HEK293 (cell line): ENCODE measurements at regions not wholly inside any gene's neighbourhood (a gene's known extent, or its start where the extent isn't known, plus 50 kb on each side); places are given as distances from the start of the nearest gene placed in this dataset.

Experiments used
- CTCF ChIA-PET: fragments of 350-600 bp; formaldehyde crosslinking; extraction: SDS; loops from one replicate; lab custom pipeline; 2021; ENCODE audit warnings: antibody characterized with exemption; lab: Yijun Ruan, JAX
- POLR2A ChIA-PET: fragments of 300-600 bp; formaldehyde crosslinking; extraction: SDS; loops from one replicate; lab custom pipeline; 2020; ENCODE audit warnings: antibody characterized with exemption, inconsistent platforms; lab: Yijun Ruan, JAX
- H3K27ac ChIP-seq: fragments of 200-500 bp; sonication (Bioruptor generic); 2 replicates; pipeline ENCODE4 v1.5.1; 2014; ENCODE audit warnings: low read depth, low read length, control low read depth, inconsistent platforms; ENCODE audit errors: extremely low read depth
- H3K36me3 ChIP-seq, 2 experiments: fragments of 200-500 bp in 1 of 2; sonication (Bioruptor generic) in 1 of 2; 1 replicate in 1 of 2; 2 replicates in 1 of 2; pipeline ENCODE4 v1.5.1; 2014 to 2017; ENCODE audit warnings: inconsistent platforms in 2 of 2, low read length in 2 of 2; ENCODE audit not compliant: control insufficient read depth in 2 of 2, insufficient read depth in 1 of 2
- H3K4me1 ChIP-seq: fragments of 200-500 bp; sonication (Bioruptor generic); 2 replicates; pipeline ENCODE4 v1.5.1; 2014; ENCODE audit warnings: mild to moderate bottlenecking, low read length, inconsistent platforms; ENCODE audit not compliant: control insufficient read depth, insufficient read depth
- H3K4me3 ChIP-seq: 2 replicates; pipeline ENCODE4 v1.5.1; 2011; ENCODE audit warnings: low read depth, mild to moderate bottlenecking, control low read depth, low read length, moderate library complexity
- H3K9me3 ChIP-seq: fragments of 200-500 bp; sonication (Bioruptor generic); 2 replicates; pipeline ENCODE4 v1.5.1; 2014; ENCODE audit warnings: low read depth, low read length, inconsistent platforms; ENCODE audit not compliant: control insufficient read depth, insufficient read depth
- GLIS1 ChIP-seq: fragments of 450-650 bp; formaldehyde crosslinking; IDR thresholded peaks from 2 replicates; pipeline ENCODE4 v1.5.1; 2016; ENCODE audit warnings: missing biosample characterization, missing genetic modification characterization
- YY1 ChIP-seq: fragments of 450-650 bp; formaldehyde crosslinking; IDR thresholded peaks from 2 replicates; pipeline ENCODE4 v1.5.1; 2018; ENCODE audit warnings: missing biosample characterization, missing genetic modification characterization
- ZNF221 ChIP-seq: fragments of 450-650 bp; formaldehyde crosslinking; IDR thresholded peaks from 2 replicates; pipeline ENCODE4 v1.5.1; 2017; ENCODE audit warnings: missing biosample characterization, missing genetic modification characterization, borderline replicate concordance
- ZNF292 ChIP-seq: fragments of 450-650 bp; formaldehyde crosslinking; IDR thresholded peaks from 2 replicates; pipeline ENCODE4 v1.5.1; 2016; ENCODE audit warnings: low read depth, missing biosample characterization, missing genetic modification characterization, borderline replicate concordance
- ZNF354C ChIP-seq: fragments of 450-650 bp; formaldehyde crosslinking; IDR thresholded peaks from 2 replicates; pipeline ENCODE4 v1.5.1; 2016; ENCODE audit warnings: missing biosample characterization, missing genetic modification characterization, low read depth, borderline replicate concordance
- ZNF391 ChIP-seq: fragments of 450-650 bp; formaldehyde crosslinking; IDR thresholded peaks from 2 replicates; pipeline ENCODE4 v1.5.1; 2016; ENCODE audit warnings: low read depth, missing biosample characterization, missing genetic modification characterization, borderline replicate concordance
- ZNF404 ChIP-seq: fragments of 450-650 bp; formaldehyde crosslinking; IDR thresholded peaks from 2 replicates; pipeline ENCODE4 v1.5.1; 2017; ENCODE audit warnings: missing biosample characterization, missing genetic modification characterization
- ZNF558 ChIP-seq: fragments of 450-650 bp; formaldehyde crosslinking; IDR thresholded peaks from 2 replicates; pipeline ENCODE4 v1.5.1; 2016; ENCODE audit warnings: missing biosample characterization, missing genetic modification characterization
- ZNF580 ChIP-seq: fragments of 450-650 bp; formaldehyde crosslinking; IDR thresholded peaks from 2 replicates; pipeline ENCODE4 v1.5.1; 2016; ENCODE audit warnings: missing biosample characterization, missing genetic modification characterization
- ZNF626 ChIP-seq: fragments of 450-650 bp; sonication (Bioruptor Pico); formaldehyde crosslinking; IDR thresholded peaks from 2 replicates; pipeline ENCODE4 v1.5.1; 2018; ENCODE audit warnings: missing biosample characterization, missing genetic modification characterization, inconsistent platforms
- ZNF654 ChIP-seq: fragments of 450-650 bp; formaldehyde crosslinking; IDR thresholded peaks from 2 replicates; pipeline ENCODE4 v1.5.1; 2016; ENCODE audit warnings: low read depth, missing biosample characterization, missing genetic modification characterization
- ZNF768 ChIP-seq: fragments of 450-650 bp; formaldehyde crosslinking; IDR thresholded peaks from 2 replicates; pipeline ENCODE4 v1.5.1; 2018; ENCODE audit warnings: missing biosample characterization, mild to moderate bottlenecking, missing genetic modification characterization
- ZXDB ChIP-seq: fragments of 450-650 bp; formaldehyde crosslinking; IDR thresholded peaks from 2 replicates; pipeline ENCODE4 v1.5.1; 2016; ENCODE audit warnings: missing biosample characterization, missing genetic modification characterization
- TF ChIP-seq, protein P1 (sequence below): fragments of 450-650 bp; formaldehyde crosslinking; IDR thresholded peaks from 2 replicates; pipeline ENCODE4; 2016; ENCODE audit warnings: missing biosample characterization, missing genetic modification characterization

- Histone ChIP-seq H3K36me3 (no peaks in the 10 kb centered on the region), H3K9me3 (no peaks in the 10 kb centered on the region), H3K27ac (no peak overlapping the region), H3K4me1 (peaks cover 3% of the 10 kb centered on the region; the same call in 1 of the 2 replicates)
- POLR2A ChIA-PET: no interaction called here
- CTCF ChIA-PET: interaction anchor here (0.5 to 2.7 kb wide), 24 partner anchors 9 to 1534 kb away, joined by 3 to 16 read pairs (median 4); no protein-coding TSS in a partner anchor
- TF ChIP-seq ZNF404: no peak
- TF ChIP-seq ZNF354C (tag by site-specific recombination): no peak
- TF ChIP-seq, all 188 proteins: peak for 0
- H3K4me3 ChIP-seq: no peak overlapping the region
Measured at GRCh38 chr6:146902846-146903245, 301.4 kb upstream of the STXBP5 start.

DNA sequence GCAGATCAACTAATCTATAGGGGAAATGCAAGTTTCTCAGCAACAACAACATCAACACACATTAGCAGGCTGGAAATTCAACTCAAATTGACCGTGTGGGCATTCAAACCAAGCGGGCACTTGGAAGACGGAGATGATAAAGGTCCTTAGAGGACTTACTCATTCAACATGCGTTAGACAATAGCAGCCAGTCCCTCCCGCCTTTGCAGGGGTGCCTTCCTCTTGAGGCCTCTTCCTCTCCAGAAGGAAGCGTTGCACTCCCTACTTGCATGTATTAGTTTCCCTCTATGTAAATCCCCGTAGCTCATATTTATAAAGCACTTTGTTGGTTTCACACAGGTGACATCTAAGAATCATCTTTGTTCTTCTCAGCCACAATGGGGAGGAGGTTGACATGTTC is 300.8 kb upstream of the STXBP5 start:
- TF ChIP-seq ZNF626 (tag by site-specific recombination): no peak
- ChIA-PET POLR2A (no interaction called here), CTCF (interaction anchor here (0.6 to 2.7 kb wide), 14 partner anchors 8 to 1534 kb away, joined by 3 to 16 read pairs (median 4); no protein-coding TSS in a partner anchor)
- Histone ChIP-seq H3K36me3 (no peaks in the 10 kb centered on the region), H3K27ac (no peak overlapping the region), H3K4me3 (no peak overlapping the region), H3K9me3 (no peaks in the 10 kb centered on the region), H3K4me1 (peaks cover 3% of the 10 kb centered on the region; the same call in 1 of the 2 replicates)

DNA sequence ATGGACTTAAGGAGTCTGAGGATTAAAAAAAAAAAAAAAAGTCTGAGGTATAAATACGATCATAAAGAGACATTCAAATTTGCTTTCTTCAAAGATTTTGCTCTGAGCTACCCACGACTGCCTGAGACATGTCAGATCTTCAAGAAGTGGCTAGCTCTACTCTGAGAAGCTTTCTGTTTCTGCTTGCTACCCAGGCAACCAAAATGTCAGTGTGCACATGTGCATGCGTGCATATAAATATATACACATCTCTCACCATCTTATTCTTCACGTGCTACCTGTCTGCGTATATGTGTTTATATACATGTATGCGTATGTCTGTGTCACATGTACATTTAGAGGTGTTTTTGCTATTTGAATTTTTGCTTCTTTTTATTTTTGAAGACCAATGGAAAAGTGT is 299.6 kb upstream of the STXBP5 start:
- Histone ChIP-seq H3K36me3 (no peaks in the 10 kb centered on the region), H3K4me1 (peaks cover 3% of the 10 kb centered on the region; the same call in 1 of the 2 replicates), H3K9me3 (no peaks in the 10 kb centered on the region), H3K4me3 (no peak overlapping the region), H3K27ac (no peak overlapping the region)
- ChIA-PET POLR2A (no interaction called here), CTCF (interaction anchor here (0.6 to 1.6 kb wide), 9 partner anchors 9 to 1272 kb away, joined by 3 to 7 read pairs (median 4); no protein-coding TSS in a partner anchor)
- TF ChIP-seq, protein P1, sequence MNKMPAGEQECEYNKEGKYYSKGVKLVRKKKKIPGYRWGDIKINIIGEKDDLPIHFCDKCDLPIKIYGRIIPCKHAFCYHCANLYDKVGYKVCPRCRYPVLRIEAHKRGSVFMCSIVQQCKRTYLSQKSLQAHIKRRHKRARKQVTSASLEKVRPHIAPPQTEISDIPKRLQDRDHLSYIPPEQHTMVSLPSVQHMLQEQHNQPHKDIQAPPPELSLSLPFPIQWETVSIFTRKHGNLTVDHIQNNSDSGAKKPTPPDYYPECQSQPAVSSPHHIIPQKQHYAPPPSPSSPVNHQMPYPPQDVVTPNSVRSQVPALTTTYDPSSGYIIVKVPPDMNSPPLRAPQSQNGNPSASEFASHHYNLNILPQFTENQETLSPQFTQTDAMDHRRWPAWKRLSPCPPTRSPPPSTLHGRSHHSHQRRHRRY: no peak
- no peak for TF ChIP-seq ZNF558
- TF ChIP-seq ZNF654 (tag by site-specific recombination): no peak
- TF ChIP-seq ZNF292 (tag by site-specific recombination): no peak
- no peak for TF ChIP-seq ZNF221 (tag by site-specific recombination)
- TF ChIP-seq ZNF580 (tag by site-specific recombination): no peak
- no peak for TF ChIP-seq GLIS1 (tag by site-specific recombination)
- TF ChIP-seq ZNF768: no peak
- no peak for TF ChIP-seq ZNF391 (tag by site-specific recombination)

- Histone ChIP-seq H3K27ac (no peak overlapping the region), H3K4me3 (no peak overlapping the region), H3K4me1 (peaks cover 3% of the 10 kb centered on the region; the same call in 1 of the 2 replicates), H3K36me3 (no peaks in the 10 kb centered on the region), H3K9me3 (no peaks in the 10 kb centered on the region)
- TF ChIP-seq YY1 (tag by site-specific recombination) (no peak), ZXDB (tag by site-specific recombination) (peak; percentile 29; the same call in 1 of the 2 replicates)
- POLR2A ChIA-PET: no interaction called here
- CTCF ChIA-PET: interaction anchor here (0.6 to 1.6 kb wide), 7 partner anchors 10 to 1272 kb away, joined by 3 to 7 read pairs (median 3); no protein-coding TSS in a partner anchor
Measured at GRCh38 chr6:146905181-146905704, 299.0 kb upstream of the STXBP5 start.
